ENCODE measurements at regions not wholly inside any gene's neighbourhood (a gene's known extent, or its start where the extent isn't known, plus 50 kb on each side); places are given as distances from the start of the nearest gene placed in this dataset.

GRCh38 chr6:43891072-43891870 is 121.3 kb downstream of the VEGFA start:
- TF ChIP-seq POLR2A (IDR thresholded peaks at IDR 0.05), result no peak
- TF ChIP-seq, protein P1, sequence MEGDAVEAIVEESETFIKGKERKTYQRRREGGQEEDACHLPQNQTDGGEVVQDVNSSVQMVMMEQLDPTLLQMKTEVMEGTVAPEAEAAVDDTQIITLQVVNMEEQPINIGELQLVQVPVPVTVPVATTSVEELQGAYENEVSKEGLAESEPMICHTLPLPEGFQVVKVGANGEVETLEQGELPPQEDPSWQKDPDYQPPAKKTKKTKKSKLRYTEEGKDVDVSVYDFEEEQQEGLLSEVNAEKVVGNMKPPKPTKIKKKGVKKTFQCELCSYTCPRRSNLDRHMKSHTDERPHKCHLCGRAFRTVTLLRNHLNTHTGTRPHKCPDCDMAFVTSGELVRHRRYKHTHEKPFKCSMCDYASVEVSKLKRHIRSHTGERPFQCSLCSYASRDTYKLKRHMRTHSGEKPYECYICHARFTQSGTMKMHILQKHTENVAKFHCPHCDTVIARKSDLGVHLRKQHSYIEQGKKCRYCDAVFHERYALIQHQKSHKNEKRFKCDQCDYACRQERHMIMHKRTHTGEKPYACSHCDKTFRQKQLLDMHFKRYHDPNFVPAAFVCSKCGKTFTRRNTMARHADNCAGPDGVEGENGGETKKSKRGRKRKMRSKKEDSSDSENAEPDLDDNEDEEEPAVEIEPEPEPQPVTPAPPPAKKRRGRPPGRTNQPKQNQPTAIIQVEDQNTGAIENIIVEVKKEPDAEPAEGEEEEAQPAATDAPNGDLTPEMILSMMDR (IDR thresholded peaks at IDR 0.05), result no peak
